ENCODE measurements at regions not wholly inside any gene's neighbourhood (a gene's known extent, or its start where the extent isn't known, plus 50 kb on each side); places are given as distances from the start of the nearest gene placed in this dataset.

- Histone ChIP-seq H3K9me2 (ENCODE audit: low read depth, low read length) (no peaks in the 10 kb centered on the region), H3K36me3 (ENCODE audit: insufficient read depth, low read length) (no peaks in the 10 kb centered on the region), H3K9me3 (ENCODE audit: low read length) (no peaks in the 10 kb centered on the region), H3K27me3 (ENCODE audit: insufficient read depth, low read length) (no peaks in the 10 kb centered on the region), H3K9ac (ENCODE audit: low read length) (no peak overlapping the region), H3K27ac (ENCODE audit: low read depth, low read length, poor library complexity, severe bottlenecking) (no peak overlapping the region), H2AFZ (ENCODE audit: low read length) (no peak overlapping the region), H3K4me3 (ENCODE audit: low read depth, low read length, poor library complexity, severe bottlenecking) (no peak overlapping the region), H4K20me1 (ENCODE audit: insufficient read depth, low read length) (no peaks in the 10 kb centered on the region), H3F3A (ENCODE audit: insufficient read depth, low read length) (no peaks in the 10 kb centered on the region), H3K4me2 (ENCODE audit: low read length) (no peak overlapping the region), H3K79me2 (ENCODE audit: insufficient read depth, low read length) (no peaks in the 10 kb centered on the region), H3K4me1 (ENCODE audit: insufficient read depth, low read length, severe bottlenecking) (no peaks in the 10 kb centered on the region)
- TF ChIP-seq CTCF (IDR thresholded peaks at IDR 0.05; ENCODE audit: low read length) (no peak), EZH2 (IDR thresholded peaks at IDR 0.05; ENCODE audit: borderline replicate concordance, low read length) (no peak)
Measured at GRCh38 chr4:71251261-71251660, 87.6 kb upstream of the SLC4A4 start.

- no peaks in the 10 kb centered on the region for H3K27me3 ChIP-seq (ENCODE audit: insufficient read depth, low read length)
- no peaks in the 10 kb centered on the region for H3F3A ChIP-seq (ENCODE audit: insufficient read depth, low read length)
- no peaks in the 10 kb centered on the region for H3K36me3 ChIP-seq (ENCODE audit: insufficient read depth, low read length)
- TF ChIP-seq CTCF (IDR thresholded peaks at IDR 0.05; ENCODE audit: low read length) (no peak), EZH2 (IDR thresholded peaks at IDR 0.05; ENCODE audit: borderline replicate concordance, low read length) (no peak)
- H3K9me2 ChIP-seq (ENCODE audit: low read depth, low read length): no peaks in the 10 kb centered on the region
- H3K79me2 ChIP-seq (ENCODE audit: insufficient read depth, low read length): no peaks in the 10 kb centered on the region
- H3K27ac ChIP-seq (ENCODE audit: low read depth, low read length, poor library complexity, severe bottlenecking): no peak overlapping the region
- H2AFZ ChIP-seq (ENCODE audit: low read length): no peak overlapping the region
- no peaks in the 10 kb centered on the region for H3K4me1 ChIP-seq (ENCODE audit: insufficient read depth, low read length, severe bottlenecking)
- no peak overlapping the region for H3K9ac ChIP-seq (ENCODE audit: low read length)
- H3K9me3 ChIP-seq (ENCODE audit: low read length): no peaks in the 10 kb centered on the region
- no peaks in the 10 kb centered on the region for H4K20me1 ChIP-seq (ENCODE audit: insufficient read depth, low read length)
- no peak overlapping the region for H3K4me2 ChIP-seq (ENCODE audit: low read length)
- H3K4me3 ChIP-seq (ENCODE audit: low read depth, low read length, poor library complexity, severe bottlenecking): no peak overlapping the region
Measured at GRCh38 chr4:71253545-71253944, 85.3 kb upstream of the SLC4A4 start.

- Histone ChIP-seq H3K27ac (ENCODE audit: low read depth, low read length, poor library complexity, severe bottlenecking) (no peak overlapping the region), H3K4me3 (ENCODE audit: low read depth, low read length, poor library complexity, severe bottlenecking) (no peak overlapping the region), H3K4me1 (ENCODE audit: insufficient read depth, low read length, severe bottlenecking) (no peaks in the 10 kb centered on the region), H3F3A (ENCODE audit: insufficient read depth, low read length) (no peaks in the 10 kb centered on the region), H3K9me3 (ENCODE audit: low read length) (no peaks in the 10 kb centered on the region), H3K9ac (ENCODE audit: low read length) (no peak overlapping the region), H4K20me1 (ENCODE audit: insufficient read depth, low read length) (no peaks in the 10 kb centered on the region), H3K9me2 (ENCODE audit: low read depth, low read length) (no peaks in the 10 kb centered on the region), H3K36me3 (ENCODE audit: insufficient read depth, low read length) (no peaks in the 10 kb centered on the region), H2AFZ (ENCODE audit: low read length) (no peak overlapping the region), H3K79me2 (ENCODE audit: insufficient read depth, low read length) (no peaks in the 10 kb centered on the region), H3K27me3 (ENCODE audit: insufficient read depth, low read length) (no peaks in the 10 kb centered on the region), H3K4me2 (ENCODE audit: low read length) (no peak overlapping the region)
- TF ChIP-seq CTCF (IDR thresholded peaks at IDR 0.05; ENCODE audit: low read length) (no peak), EZH2 (IDR thresholded peaks at IDR 0.05; ENCODE audit: borderline replicate concordance, low read length) (no peak)
Measured at GRCh38 chr4:71254451-71255012, 84.3 kb upstream of the SLC4A4 start.

Measured in OCI-LY1 (cell line).